IPS DF 6.9 (cell line): ENCODE measurements at regions not wholly inside any gene's neighbourhood (a gene's known extent, or its start where the extent isn't known, plus 50 kb on each side); places are given as distances from the start of the nearest gene placed in this dataset.

Source experiments
- DNase-seq: peaks from one replicate; pipeline ENCODE4 v3.0.0-alpha.2; 2013; ENCODE audit warnings: low read depth, low spot score
- H3K27ac ChIP-seq: one replicate; pipeline ENCODE4 v1.5.1; 2013; ENCODE audit warnings: low read length, control low read depth
- H3K27me3 ChIP-seq: 2 replicates; pipeline ENCODE4 v1.6.1; 2013; ENCODE audit warnings: mild to moderate bottlenecking, low read length; ENCODE audit not compliant: control insufficient read depth, insufficient read depth
- H3K36me3 ChIP-seq: 2 replicates; pipeline ENCODE4 v1.6.1; 2013; ENCODE audit warnings: low read length; ENCODE audit not compliant: control insufficient read depth, insufficient read depth
- H3K4me1 ChIP-seq: 2 replicates; pipeline ENCODE4 v1.6.1; 2013; ENCODE audit warnings: low read length; ENCODE audit not compliant: control insufficient read depth, insufficient read depth
- H3K4me3 ChIP-seq: 2 replicates; pipeline ENCODE4 v1.5.1; 2013; ENCODE audit warnings: mild to moderate bottlenecking, low read length
- H3K9me3 ChIP-seq: 2 replicates; pipeline ENCODE4 v1.6.1; 2013; ENCODE audit warnings: low read length, inconsistent platforms; ENCODE audit not compliant: control insufficient read depth, insufficient read depth
- WGBS: extraction: QIAGEN DNeasy Blood & Tissue Kit; methylation state at CpG from one replicate; pipeline ENCODE4 v1.1.7; 2013; ENCODE audit warnings: mixed read lengths, missing lambda C conversion rate; ENCODE audit not compliant: insufficient read length, insufficient coverage; 5-methylcytosine and 5-hydroxymethylcytosine counted together

DNA sequence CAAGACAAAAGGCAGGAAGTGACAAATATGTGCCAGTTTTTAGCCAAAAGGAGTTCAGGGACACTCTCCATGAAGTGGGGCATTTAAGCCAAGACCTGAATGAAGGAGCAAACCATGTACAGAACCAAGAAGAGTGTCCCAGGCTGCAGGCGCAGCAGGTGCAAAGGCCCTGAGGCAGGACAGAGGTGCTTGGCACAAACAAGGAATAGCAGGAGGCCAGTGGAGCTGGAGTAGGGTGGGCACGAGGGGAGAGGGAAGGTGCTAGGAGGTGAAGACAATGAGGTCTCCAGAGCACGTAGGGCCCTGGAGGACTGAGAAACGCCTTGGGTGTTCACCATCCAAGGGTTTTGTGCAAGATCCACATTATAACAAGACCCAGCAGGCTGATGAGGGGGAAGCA is 474.1 kb downstream of the MN1 start:
- WGBS = no CpG with 5 or more reads among the region's 4 CpGs
- H3K4me1 ChIP-seq = peaks cover 6% of the 10 kb centered on the region
- DNase-seq = no peak

DNA sequence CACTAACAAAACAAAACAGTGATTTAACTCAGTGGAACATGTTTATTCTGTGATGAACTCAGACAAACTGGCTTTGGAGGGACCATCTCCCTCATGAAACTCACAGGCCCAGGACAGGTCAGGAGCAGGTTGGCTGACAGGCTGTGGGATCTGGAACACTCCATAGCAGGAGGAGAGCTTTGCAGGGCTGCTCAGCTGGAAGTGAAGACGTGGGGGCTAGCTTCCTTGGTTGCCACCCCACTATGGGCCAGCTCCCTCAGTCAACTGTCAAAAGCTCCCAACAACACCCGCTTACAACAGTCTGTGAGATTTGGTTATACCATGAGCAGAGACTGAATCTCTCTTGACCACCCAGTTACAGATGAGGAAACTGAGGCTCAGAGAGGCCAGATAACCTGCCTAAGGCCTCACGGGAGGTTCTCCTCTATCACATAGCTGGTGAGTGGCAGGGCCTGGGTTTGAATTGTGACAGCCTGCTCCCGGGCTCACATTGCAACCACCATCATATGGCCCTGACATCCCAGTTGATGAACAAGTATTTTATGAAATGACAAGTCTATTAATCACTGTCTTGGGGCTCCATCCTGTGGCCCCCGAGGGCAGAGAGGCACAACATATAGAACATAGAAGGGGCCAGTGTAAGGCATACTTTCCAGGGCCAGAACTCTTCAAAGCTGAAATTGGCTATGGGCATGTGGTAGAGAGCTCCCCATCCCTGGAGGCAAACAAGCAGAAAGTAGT is 473.4 kb downstream of the MN1 start:
- Histone ChIP-seq H3K36me3 (no peaks in the 10 kb centered on the region), H3K27me3 (0 out of 2 replicates have a peak, but pooled peaks cover 2% of the 10 kb centered on the region), H3K4me3 (no peak overlapping the region), H3K27ac (no peak overlapping the region), H3K9me3 (no peaks in the 10 kb centered on the region), H3K4me1 (peaks cover 6% of the 10 kb centered on the region)
- no CpG with 5 or more reads among the region's 5 CpGs for WGBS
- DNase-seq = no peak

More for the DNA sequence above, 474.1 kb downstream of the MN1 start:
- Histone ChIP-seq H3K36me3 (no peaks in the 10 kb centered on the region), H3K27me3 (0 out of 2 replicates have a peak, but pooled peaks cover 2% of the 10 kb centered on the region), H3K9me3 (no peaks in the 10 kb centered on the region), H3K27ac (no peak overlapping the region), H3K4me3 (no peak overlapping the region)

DNA sequence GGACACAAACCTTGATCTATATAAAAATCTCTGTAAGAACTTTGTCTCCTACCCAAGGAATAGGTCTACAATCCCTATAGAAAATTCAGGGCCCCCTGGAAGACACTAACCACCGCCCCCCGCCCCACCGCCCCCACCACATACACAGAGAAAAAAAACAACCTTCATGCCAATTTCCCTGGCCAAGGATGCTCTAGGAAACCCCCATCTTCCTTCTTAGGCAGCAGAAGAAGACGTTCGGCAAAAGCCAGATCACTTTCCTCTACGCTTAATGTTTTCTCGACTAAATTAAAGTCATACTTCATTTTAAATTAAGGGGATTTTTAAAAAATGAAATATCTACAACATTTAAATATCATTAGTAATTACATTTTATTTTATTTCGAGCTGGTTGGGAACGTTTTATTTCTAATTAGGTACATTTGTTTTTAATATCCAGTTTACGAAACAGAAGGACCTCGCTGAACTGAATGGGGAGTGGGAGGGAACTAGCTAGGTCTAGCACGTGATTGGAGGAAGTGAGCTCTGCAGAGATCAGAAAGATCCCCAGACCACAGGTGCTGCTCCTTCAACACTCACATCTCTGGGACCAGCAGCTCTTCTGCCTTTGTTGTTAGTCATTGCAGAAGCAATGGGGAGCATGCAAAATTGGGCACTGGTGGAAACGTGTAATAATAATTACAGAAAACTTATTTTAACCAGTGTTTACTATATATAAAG is 472.3 kb downstream of the MN1 start:
- DNase-seq = no peak

DNA sequence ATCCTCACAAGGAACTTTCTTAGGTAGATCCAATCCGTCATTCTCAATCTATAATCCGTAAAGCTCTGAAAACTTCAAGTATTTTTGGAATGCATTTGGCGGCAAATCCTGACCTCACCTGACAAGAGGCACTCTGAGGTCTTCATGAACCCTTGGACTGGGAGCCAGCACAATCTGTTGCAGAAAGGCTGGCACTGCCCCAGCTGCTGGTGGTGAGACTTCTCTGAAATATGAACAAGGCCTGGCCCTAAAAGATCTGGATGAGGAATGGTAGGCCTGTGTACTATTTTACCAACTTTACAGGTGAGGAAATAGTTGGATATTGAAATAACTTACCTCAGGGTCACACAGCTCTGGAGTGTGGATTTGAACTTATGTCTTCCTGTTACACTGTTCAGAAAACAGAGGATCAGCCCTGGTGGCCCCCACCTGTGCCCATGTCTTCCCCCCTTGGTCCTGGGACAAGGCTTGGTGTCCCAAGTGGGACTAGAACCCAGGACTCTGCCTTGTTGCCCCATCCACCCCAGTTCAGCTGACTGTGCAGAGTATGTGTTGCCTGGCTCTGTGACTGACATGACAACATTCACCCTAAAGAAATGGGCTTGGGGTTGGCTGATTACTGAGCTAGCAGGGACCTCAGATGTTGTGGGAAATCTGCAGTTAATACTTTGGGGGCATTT is 471.4 kb downstream of the MN1 start:
- no CpG with 5 or more reads among the region's 3 CpGs for WGBS
- Histone ChIP-seq H3K27ac (no peak overlapping the region), H3K9me3 (no peaks in the 10 kb centered on the region), H3K36me3 (no peaks in the 10 kb centered on the region), H3K4me3 (no peak overlapping the region), H3K4me1 (peaks cover 3% of the 10 kb centered on the region), H3K27me3 (0 out of 2 replicates have a peak, but pooled peaks cover 2% of the 10 kb centered on the region)
- no peak for DNase-seq

More for the DNA sequence above, 472.3 kb downstream of the MN1 start:
- peaks cover 3% of the 10 kb centered on the region for H3K4me1 ChIP-seq
- no CpG with 5 or more reads among the region's 13 CpGs for WGBS
- H3K27ac ChIP-seq = no peak overlapping the region
- no peaks in the 10 kb centered on the region for H3K36me3 ChIP-seq
- H3K27me3 ChIP-seq = 0 out of 2 replicates have a peak, but pooled peaks cover 2% of the 10 kb centered on the region
- H3K4me3 ChIP-seq = no peak overlapping the region
- no peaks in the 10 kb centered on the region for H3K9me3 ChIP-seq

DNA sequence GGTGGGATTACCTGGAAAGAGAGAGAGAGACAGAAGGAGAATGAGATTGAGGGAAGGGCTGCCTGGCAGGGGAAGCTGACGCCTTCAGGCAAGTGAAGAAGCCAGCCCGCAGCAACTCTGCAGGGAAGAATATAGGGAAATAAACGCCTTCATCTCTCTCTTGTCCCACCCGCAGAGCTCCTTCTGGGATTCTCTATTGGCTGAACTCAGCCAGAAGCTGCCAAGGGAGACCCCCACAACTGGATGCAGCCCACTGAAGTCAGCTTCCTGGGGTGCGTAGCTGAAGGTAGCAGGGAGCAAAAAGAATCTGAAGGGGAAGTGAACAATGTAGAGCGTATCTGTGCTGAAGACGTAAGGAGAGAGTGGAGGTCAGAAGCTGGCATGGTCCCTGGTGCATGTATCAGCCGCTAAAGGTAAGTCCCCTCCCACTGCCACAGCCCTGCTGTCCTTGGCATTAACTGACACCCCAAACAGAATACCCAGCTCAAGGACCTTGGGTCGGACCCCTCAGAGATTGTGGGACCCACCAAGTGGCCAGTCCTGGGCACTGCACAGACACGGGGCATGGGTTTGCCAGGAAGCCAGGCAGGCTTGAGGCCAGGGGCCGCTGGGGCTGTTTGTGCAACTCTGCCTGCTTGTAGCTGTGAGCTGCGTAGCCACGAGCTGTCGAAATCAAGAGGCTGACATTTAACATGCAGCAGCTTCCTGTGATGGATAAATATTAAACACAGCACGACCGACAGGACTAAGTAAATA is 469.9 kb downstream of the MN1 start:
- H3K9me3 ChIP-seq = no peaks in the 10 kb centered on the region
- DNase-seq = no peak
- no peak overlapping the region for H3K4me3 ChIP-seq
- WGBS = no CpG with 5 or more reads among the region's 16 CpGs
- H3K4me1 ChIP-seq = peaks cover 3% of the 10 kb centered on the region
- 0 out of 2 replicates have a peak, but pooled peaks cover 2% of the 10 kb centered on the region for H3K27me3 ChIP-seq
- no peak overlapping the region for H3K27ac ChIP-seq
- no peaks in the 10 kb centered on the region for H3K36me3 ChIP-seq

DNA sequence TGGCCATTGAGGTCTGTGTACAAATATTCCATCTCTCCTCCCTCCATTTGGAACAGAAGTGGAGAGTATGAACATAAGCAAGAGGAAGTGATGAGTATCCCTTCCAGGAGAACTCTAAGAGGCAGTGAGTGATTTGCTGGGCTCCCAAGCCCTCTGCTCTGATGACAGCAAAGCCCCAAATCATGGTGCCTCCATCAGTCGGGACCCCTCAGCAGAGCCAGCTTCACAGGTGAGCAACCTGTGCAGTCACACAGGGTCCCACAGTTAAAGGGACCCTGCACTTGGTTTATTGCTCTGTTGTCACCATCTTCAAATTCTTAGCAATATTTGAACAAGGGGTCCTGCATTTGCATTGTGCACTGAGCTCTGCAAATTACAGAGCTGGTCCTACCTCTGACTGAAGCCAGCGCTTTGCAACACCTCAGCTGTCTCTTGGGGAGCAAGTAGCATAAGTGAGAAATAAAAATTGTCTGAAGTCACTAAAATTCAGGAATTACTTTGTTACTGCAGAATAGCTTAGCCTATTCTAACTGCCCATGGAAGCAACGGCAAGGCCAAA is 466.4 kb downstream of the MN1 start:
- peaks cover 3% of the 10 kb centered on the region for H3K4me1 ChIP-seq
- H3K4me3 ChIP-seq = no peak overlapping the region
- H3K9me3 ChIP-seq = no peaks in the 10 kb centered on the region
- 0 out of 2 replicates have a peak, but pooled peaks cover 2% of the 10 kb centered on the region for H3K27me3 ChIP-seq
- no peaks in the 10 kb centered on the region for H3K36me3 ChIP-seq
- no CpG with 5 or more reads among the region's 3 CpGs for WGBS
- DNase-seq = no peak
- H3K27ac ChIP-seq = no peak overlapping the region

DNA sequence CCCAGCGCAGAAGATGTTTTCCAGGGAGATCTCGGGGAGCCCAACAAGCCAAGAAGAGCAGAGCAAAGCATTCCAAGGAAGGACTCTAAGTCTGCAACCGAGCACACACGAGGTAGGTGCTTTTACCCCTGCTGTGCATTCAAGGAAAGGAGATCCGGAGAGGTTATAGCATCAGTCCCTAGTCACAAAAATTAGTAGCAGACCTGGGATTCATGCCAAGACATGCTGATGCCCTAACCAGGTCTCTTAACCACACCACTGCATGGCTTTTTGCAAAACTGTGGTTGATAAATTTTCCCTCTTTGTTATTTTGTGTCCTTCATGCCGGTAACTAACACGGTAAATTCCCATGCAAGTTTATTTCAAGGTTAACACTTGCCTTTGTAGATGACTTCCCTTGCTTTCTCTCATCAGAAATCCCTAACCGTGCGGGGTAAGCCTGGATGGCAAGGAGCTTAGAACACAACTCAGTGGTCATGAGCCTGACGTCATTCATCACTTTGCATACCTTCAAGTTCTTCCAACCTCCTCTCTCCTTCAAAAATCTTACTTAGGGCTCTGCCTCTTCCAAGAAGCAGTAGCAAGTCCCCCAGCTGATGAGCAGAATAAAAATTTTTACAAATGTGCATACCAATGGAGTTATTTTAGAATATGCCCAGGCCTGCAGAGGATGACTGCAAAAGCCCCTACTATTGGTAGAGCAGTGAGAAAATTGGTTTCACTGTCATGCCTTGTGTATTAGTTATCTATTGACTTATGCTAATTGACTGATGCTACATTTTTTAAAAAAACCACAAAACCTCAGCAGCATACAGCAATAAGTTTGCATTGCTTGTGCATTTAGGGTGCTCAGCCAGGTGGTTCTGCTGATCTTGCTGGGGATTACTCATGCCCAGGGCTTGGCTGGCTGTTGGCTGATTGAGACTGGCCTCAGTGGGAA is 465.1 kb downstream of the MN1 start:
- Histone ChIP-seq H3K27me3 (0 out of 2 replicates have a peak, but pooled peaks cover 2% of the 10 kb centered on the region), H3K9me3 (no peaks in the 10 kb centered on the region), H3K4me3 (no peak overlapping the region), H3K4me1 (peaks cover 3% of the 10 kb centered on the region), H3K27ac (no peak overlapping the region), H3K36me3 (no peaks in the 10 kb centered on the region)
- no CpG with 5 or more reads among the region's 10 CpGs for WGBS
- DNase-seq = no peak

DNA sequence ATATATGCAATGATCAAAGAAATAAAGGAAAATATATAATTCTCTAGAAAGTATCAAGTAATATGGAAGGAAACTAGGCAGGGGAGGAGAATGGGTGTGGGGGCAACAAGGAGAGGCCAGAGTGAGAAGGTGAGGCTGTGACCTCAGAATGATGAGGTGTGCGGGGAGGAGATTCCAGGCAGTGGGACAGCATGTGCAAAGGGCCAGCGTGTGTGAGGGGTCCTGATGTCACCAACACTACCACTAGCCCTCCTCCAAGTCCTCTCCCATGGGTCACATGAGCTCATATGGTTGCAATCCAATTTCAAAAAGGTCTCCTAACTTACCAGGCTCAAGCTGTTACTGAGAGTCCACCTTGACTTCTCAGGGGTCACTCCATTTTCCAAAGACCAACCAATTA is 463.9 kb downstream of the MN1 start:
- Histone ChIP-seq H3K4me3 (no peak overlapping the region), H3K36me3 (no peaks in the 10 kb centered on the region), H3K27ac (no peak overlapping the region), H3K27me3 (no peaks in the 10 kb centered on the region), H3K4me1 (no peaks in the 10 kb centered on the region), H3K9me3 (no peaks in the 10 kb centered on the region)
- no CpG with 5 or more reads among the region's 2 CpGs for WGBS
- no peak for DNase-seq

DNA sequence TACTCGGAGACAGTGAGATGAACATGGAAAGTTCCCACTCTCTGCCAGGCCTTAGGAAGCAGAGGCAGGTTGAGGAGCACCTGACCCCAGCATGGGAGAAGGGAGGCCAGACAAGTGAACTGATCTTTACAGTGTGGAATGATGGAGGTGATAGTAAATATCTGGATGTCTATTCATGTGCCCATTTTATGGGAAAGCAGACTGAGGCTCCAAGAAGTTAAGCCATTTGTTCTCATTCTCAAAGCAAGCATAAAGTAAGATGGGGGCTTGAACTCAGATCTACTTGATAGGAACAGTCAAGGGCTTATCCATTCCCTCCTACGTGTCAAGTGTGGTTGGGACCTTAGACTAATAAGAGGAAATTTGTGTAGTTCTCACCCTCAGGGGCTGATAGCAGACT is 461.5 kb downstream of the MN1 start:
- no peak for DNase-seq
- no CpG with 5 or more reads among the region's 2 CpGs for WGBS
- Histone ChIP-seq H3K27ac (no peak overlapping the region), H3K4me1 (no peaks in the 10 kb centered on the region), H3K9me3 (no peaks in the 10 kb centered on the region), H3K36me3 (no peaks in the 10 kb centered on the region), H3K27me3 (no peaks in the 10 kb centered on the region), H3K4me3 (no peak overlapping the region)
